ENCODE measurements at regions not wholly inside any gene's neighbourhood (a gene's known extent, or its start where the extent isn't known, plus 50 kb on each side); places are given as distances from the start of the nearest gene placed in this dataset.

GRCh38 chr20:23260181-23260840, 90.3 kb upstream of the NXT1 start (continued):
- TF ChIP-seq ZNF462 (CRISPR knock-in tag; IDR thresholded peaks at IDR 0.05) (no peak), STAT1 (IDR thresholded peaks at IDR 0.05; ENCODE audit: unreplicated experiment) (no peak)

- Histone ChIP-seq H3K4me2 (no peak overlapping the region), H3K27ac (ENCODE audit: low read depth) (no peak overlapping the region), H4K20me1 (replicated peaks; ENCODE audit: insufficient read depth) (no peaks in the 10 kb centered on the region), H2AFZ (no peak overlapping the region), H3F3A (replicated peaks; ENCODE audit: low read depth) (no peaks in the 10 kb centered on the region), H3K27me3 (ENCODE audit: insufficient read depth) (no peaks in the 10 kb centered on the region), H3K79me2 (replicated peaks; ENCODE audit: insufficient read depth) (no peaks in the 10 kb centered on the region), H3K9me2 (ENCODE audit: insufficient read depth) (no peaks in the 10 kb centered on the region), H3K4me1 (ENCODE audit: insufficient read depth) (no peaks in the 10 kb centered on the region; the same call in 1 of the 2 replicates), H3K36me3 (ENCODE audit: insufficient read depth) (no peaks in the 10 kb centered on the region), H3K4me3 (no peak overlapping the region)
- ATAC-seq: no peak
- Mint-ChIP-seq H3K4me1 (peaks cover 21% of the 10 kb centered on the region), H3K36me3 (ENCODE audit: low read depth) (no peaks in the 10 kb centered on the region), H3K27me3 (ENCODE audit: insufficient read depth, low read depth, poor library complexity) (peaks cover 2% of the 10 kb centered on the region), H3K9me3 (peaks cover 3% of the 10 kb centered on the region; the same call in 1 of the 3 replicates), H3K4me3 (no peak overlapping the region), H3K27ac (no peak overlapping the region)
- TF ChIP-seq ZNF462 (CRISPR knock-in tag; IDR thresholded peaks at IDR 0.05) (no peak), STAT1 (IDR thresholded peaks at IDR 0.05; ENCODE audit: unreplicated experiment) (no peak)
- DNase-seq (ENCODE audit: low spot score): no peak
These were observed 91.9 kb upstream of the NXT1 start for GRCh38 chr20:23258747-23259121.
